GF-D8 (cell line): ENCODE measurements at regions not wholly inside any gene's neighbourhood (a gene's known extent, or its start where the extent isn't known, plus 50 kb on each side); places are given as distances from the start of the nearest gene placed in this dataset.

ENCODE experiments used
- DNase-seq: peaks from one replicate; lab custom pipeline; 2025; lab: John Stamatoyannopoulos, UW

GRCh38 chr2:2641541-2642410, 310.7 kb upstream of the MYT1L start:
- no peak for DNase-seq

DNA sequence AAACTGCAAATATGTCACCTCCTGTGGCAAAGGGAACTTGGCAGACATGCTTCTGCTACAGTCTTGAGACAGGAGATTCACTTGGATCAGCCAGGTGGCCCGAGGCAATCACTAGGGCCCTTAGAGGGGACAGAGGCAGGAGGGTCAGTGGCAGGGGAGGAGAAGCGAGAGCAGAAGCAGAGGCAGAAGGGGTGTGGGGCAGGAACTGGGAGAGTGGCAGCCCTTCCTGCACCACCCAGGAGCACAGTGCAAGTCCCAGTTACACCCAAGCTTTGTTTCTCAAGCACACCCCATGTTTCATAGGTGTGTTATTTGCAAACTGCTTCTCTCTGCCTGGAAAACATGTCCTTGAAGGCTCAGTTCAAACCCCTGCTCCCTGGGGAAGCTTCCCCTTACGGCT, 309.7 kb upstream of the MYT1L start:
- no peak for DNase-seq

DNA sequence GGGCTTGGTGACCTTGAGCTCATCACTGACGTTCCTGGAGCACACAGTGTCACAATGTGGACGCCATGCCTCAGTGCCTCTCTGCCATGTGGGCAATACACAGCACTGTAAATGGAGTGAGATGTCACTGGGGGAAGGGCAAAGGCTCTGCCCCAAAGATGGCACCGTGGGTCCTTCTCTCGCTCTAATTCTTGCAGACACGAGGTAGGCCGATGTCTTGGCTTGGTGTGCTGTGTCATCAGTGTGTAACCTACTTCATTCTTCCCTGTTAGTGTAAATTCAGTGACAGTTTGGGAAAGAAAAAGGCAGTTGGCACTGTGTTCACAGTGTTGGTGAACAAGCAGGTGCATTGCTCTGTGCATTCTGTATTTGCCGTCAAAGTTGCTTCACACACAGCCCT, 309.3 kb upstream of the MYT1L start:
- DNase-seq = no peak

DNA sequence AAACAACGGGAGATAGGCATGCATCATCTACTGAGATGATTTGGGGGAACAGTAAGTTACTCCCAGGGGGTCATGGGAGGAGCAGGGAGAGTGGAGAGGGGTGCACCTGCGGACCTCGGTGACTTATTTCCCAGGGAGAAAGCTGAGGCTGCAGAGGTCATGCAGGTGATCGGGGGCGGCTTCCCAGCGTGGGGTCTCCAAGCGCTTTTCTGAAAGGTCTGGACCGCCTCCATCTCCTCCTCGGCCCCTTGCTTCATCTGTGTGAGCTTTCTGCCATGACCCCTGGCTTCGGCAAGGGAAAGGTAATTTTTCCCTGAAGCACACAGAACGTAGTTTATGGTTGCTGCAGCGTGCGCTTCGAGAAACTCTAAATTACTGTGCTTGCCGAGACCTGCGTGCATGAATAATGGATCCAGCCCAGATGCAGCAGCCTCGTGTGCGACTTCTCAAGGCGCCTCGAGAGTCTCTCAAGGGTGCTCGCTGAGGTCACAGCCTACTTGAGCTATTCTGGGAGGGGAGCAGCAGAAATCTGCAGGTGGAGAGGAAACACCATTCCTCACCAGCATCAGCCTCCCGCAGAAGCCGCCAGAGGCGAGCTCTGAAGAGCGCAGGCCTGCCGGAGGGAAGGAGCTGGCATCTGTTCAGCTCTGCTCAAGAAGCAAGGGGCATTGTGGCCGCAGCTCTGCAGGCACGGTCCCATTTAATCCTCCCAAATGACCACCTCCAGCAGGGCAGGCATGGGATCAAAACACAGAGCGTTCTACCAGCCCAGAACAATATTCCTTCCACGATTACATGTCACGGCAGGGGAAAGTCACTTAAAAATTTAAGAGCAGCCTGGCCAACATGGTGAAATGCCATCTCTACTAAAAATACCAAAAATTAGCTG, 308.4 kb upstream of the MYT1L start:
- no peak for DNase-seq

GRCh38 chr2:2638547-2639220, 307.6 kb upstream of the MYT1L start:
- no peak for DNase-seq

- no peak for DNase-seq
Measured at GRCh38 chr2:2636813-2637212, 305.7 kb upstream of the MYT1L start.

DNA sequence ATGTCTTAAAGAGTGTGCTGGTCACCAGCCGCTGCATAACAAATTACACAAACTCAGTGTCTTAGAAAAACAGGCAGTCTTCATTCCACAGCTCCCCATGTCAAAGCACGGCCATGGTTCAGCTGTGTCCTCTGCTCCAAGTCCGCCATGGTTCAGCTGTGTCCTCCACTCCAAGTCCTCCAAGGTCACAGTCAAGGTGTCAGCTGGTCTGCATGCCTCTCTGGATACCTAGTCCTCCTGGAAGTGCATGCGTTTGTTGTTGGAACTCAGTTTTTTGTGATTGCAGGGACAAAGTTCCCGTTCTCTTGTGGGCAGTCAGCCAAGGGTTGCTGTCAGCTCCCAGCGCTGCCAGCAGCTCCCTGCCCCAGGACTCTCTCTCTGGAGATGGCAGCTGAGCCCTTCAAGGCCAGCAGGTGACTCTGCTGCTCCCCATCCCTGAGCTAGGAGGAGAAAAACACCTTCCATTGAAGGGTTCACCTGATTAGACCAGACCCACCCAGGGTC, 304.0 kb upstream of the MYT1L start:
- DNase-seq = no peak

GRCh38 chr2:2633017-2633416, 301.9 kb upstream of the MYT1L start:
- no peak for DNase-seq

- no peak for DNase-seq
Measured at GRCh38 chr2:2623939-2624338, 292.9 kb upstream of the MYT1L start.

- DNase-seq = no peak
Measured at GRCh38 chr2:2621855-2622254, 290.8 kb upstream of the MYT1L start.

GRCh38 chr2:2620604-2621003, 289.5 kb upstream of the MYT1L start:
- no peak for DNase-seq

- no peak for DNase-seq
Measured at GRCh38 chr2:2619995-2620394, 288.9 kb upstream of the MYT1L start.

DNA sequence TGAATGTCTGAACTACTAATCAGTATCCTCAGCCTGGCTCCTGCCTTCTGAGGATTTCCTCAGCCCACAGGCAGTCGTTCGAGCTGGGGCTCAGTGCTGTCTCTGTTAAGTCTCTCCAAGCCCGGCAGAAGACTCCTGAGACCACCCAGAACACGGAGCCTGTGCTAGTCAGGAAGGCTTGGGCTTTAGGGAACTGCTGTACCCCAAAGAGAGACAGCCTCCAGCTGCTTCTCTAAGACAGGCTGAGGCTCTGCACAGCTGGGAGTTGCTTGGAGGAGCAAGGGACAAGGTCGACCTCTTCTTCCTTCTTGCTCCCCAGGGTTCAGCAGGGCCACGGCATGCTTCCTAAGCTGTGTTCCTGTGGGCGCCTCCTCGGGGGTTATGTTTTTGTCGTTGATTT, 283.4 kb upstream of the MYT1L start:
- DNase-seq = no peak

DNA sequence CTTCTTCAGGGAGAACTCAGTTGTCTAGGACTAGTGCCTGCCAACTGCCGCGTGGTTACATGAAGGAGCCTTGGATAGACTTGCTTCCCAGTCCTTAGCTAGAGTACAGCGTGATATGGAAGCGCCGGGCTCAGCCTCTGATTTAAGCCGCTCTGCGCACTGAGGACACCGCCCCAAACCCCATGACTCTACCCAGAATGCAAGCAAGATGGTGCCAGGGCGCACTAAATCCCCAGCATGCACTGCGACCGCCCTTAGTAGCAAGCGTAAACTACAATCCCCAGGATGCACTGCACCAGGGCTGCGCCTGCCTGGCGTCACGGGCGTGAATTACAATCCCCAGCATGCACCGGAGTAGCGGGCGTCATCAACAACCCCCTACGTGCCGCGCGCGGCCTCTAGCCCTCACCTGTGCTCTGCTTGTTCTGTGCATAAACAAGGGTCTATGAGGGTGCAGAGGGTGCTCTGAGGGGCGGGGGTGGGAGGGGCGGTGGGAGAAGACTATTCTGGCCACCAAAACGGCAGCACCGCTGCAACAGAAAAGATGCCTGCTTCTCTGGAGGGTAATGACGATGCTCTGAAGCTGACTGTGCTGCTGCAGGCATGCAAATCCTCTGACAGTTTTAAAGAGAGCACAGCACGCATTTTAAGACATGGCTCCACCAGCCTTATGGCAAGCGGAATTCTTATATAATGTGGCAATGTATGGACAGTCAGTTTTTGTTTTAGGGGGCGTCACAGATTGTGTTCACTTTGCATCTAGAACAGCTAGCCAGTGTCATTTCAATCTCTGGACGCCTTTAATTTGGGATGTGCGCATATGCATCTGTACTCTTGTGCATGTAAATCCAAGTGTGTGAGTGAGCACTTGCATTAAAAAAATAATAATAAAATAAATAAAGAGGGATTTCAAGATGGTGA, 282.5 kb upstream of the MYT1L start:
- no peak for DNase-seq

DNA sequence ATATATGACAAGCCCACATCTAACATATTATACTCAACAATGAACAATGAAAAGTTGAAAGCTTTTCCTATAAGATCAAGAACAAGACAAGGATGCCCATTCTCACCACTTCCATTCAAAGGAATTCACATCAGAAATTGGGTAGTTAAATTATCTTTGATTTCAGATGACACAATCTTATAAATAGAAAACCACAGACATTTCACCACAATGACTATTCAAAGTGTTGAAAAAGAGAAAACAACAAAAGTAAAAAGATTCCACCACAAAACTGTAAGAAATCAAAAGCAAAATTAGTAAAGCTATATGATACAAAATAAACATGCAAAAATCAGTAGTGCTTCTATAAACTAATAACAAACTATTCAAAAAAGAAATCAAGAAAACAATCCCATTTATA, 279.7 kb upstream of the MYT1L start:
- DNase-seq = no peak

- DNase-seq = no peak
Measured at GRCh38 chr2:2600366-2600765, 269.3 kb upstream of the MYT1L start.

DNA sequence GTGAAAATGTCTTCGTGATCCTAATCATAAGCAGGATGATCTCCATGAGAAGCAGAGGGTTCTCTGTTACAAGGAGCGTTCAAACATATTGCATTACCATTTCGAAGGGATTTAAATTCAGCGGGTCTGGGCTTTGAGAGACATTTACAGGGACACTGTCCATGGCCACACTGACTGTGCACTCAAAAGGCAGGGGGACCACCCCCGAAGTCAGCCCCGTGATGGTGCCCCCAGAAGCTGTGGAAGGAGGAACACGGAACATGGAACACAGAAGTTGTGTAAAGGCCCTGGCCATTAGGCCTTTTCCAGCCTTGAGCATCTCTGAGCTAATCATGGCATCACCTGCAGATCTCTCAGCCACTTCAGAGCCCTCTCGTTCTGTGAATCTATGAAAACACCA, 268.4 kb upstream of the MYT1L start:
- no peak for DNase-seq

GRCh38 chr2:2597712-2598111, 266.6 kb upstream of the MYT1L start:
- DNase-seq = no peak

DNA sequence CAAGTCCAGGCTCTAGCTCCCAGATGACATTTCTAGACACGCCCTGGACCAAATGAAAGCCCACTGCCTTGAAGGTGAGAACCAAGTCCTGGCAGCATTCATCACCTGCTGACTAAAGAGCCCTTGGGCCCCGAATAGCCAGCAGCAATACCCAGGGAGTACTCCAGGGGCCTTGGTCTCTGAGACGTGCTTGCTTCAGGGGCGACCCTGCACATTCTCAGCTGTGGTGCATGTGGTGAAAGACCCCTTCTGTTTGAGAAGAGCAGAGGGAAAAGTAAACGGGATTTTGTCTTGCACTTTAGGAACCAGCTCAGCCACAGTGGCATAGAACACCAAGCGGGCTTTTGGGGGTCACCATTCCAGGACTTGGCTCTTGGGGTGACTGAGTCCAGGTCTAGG, 260.5 kb upstream of the MYT1L start:
- DNase-seq = no peak

- no peak for DNase-seq
Measured at GRCh38 chr2:2590841-2591541, 259.9 kb upstream of the MYT1L start.

DNA sequence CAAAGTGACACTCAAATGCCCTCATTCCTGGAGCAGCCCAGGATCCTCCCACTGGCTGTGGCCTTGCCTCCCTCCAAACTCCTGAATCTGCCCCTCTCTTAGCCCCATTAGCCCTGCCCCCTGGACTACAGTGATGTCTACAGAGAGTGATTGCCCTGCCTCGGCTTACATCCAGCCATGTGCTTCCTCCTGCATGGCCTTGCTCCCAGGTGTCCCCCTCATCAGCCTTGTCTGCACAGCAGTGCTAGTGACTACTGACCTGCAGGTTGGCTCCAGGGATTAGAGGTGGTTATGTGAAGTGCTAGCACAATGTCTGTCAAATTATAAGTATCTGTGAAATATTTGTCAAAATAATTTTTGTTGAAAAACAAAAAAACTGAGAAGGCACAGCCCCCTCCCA, 259.1 kb upstream of the MYT1L start:
- no peak for DNase-seq
